GM19324 (cell line): ENCODE measurements at regions not wholly inside any gene's neighbourhood (a gene's known extent, or its start where the extent isn't known, plus 50 kb on each side); places are given as distances from the start of the nearest gene placed in this dataset.

Experiments
- ATAC-seq: cut with Tn5 transposase; IDR thresholded peaks from one replicate; pipeline ENCODE4 v1.9.1; 2021; ENCODE audit warnings: mild to moderate bottlenecking, moderate library complexity; ENCODE audit not compliant: unreplicated experiment, low FRiP score

DNA sequence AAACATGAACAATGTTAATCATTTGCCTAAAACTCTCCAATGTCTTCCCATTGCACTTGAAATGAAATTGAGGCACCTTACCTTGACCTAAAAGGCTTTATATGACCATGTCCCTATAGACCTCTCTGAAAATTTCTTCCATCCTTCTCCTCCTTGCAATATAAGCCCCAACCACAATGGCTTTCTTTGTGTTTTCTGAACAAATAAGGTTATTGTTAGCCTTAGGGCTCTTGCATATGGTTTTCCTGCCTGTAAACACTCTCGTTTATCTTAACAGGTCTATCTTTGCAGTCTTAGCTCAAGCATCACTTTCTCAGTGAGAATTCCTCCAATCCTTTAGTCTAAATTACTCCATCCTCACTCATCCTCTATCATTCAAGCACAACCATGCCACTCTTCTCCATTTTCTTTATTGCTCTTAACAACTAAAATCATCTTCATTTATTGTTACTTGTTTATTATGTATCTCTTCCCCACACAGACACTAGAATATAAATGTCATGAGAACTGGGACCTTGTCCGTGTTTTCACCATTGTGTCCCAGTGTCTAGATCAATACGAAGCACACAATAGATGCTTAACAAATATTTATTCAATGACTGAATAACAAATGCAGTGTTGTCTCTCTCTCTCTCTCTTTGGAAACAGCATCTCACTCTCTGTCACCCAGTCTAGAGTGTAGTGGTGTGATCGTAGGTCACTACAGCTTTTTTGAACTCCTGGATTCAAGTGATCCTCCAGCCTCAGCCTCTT, 129.3 kb downstream of the RDH14 start:
- ATAC-seq, result no peak

DNA sequence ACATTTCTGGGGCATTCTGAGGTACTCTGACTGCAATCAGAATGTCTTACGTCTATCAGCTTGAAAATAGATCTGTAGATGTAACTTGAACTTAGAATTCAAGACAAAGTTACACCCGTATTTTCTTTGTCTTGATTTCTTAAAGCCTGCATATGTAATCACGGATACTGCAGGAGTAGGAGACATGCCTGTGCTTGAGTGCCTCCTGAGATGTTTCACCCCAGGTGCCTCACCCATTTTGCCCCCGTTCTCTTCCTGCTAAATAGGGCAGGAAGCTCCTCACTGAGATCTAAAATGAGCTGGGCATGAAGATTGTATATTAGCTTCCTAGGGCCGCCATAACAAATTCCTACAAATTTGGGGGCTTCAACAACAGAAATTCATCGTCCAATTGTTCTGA, 131.9 kb downstream of the RDH14 start:
- ATAC-seq, result no peak

DNA sequence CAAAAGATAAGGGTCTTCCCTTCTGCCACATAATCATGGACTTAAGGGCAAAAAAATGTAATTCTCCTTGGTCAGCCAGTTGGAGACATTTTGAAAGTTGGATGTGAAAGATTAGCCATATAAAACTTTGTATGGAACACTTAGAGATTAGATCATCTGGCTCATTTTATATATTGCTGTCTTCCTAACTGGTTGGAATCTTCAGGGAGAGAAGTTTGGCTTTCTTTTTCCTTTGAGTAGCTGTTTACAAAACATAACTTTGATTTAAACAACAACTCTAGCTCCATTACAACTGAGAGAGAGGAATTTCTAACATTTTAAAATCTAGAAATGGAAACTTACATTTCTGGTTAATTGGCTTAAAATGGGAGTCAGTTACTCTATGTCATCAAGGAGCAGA, 132.7 kb downstream of the RDH14 start:
- no peak for ATAC-seq

- no peak for ATAC-seq
Measured at GRCh38 chr2:18426174-18426573, 134.3 kb downstream of the RDH14 start.

GRCh38 chr2:18425210-18425703, 135.2 kb downstream of the RDH14 start:
- ATAC-seq, result no peak

DNA sequence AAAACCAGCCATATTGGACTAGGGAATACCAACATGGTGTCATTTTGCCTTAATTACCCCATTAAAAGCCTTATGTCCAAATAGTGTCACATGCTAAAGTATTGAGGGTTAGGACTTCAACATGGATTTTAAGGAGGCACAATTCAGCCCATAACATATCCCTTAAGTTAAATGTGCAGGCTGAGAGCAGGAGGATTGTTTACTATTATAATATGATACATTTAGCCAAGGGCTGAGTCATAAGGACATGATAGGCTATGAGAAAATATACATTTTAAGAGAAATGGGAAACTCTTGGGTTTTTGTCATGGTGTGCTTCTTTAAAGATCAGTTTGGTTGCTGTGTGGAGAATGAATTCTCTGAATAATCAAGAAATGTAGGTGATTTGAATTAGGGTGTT, 136.8 kb downstream of the RDH14 start:
- no peak for ATAC-seq

DNA sequence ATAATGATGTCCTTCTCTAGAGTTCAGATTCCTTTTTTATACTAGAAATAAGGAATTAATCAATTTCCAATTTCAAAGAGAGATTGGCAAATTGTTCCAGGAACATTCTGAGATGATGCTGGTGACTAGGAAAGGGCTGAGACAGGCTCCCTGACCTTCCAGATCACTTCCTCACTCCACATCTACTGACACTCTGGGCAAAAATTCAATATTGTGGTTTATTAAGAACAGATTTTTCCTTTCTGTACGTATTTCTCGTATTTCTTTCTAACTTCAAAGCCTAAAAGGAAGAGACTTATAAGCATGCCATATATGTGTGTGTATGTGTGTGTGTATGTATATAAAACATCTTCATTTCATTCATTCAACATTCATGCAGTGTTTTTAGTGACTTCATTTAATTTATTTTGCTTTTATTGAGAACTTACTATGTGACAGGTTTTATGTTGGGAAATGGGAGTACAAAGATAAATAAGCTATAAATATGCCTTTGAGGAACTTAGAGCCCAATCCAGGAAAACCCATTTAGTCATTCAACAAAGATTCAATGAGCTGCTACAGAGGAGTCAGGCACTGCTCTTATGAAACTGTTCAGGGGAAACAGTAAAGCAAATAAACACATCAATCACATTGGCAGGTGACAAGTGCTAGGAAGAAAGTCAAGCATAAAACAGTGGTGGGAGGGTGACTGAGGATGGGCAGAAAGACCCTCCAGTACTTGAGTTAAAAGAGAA, 137.9 kb downstream of the RDH14 start:
- no peak for ATAC-seq

GRCh38 chr2:18413676-18414396, 146.6 kb downstream of the RDH14 start:
- ATAC-seq, result no peak

- ATAC-seq, result no peak
Measured at GRCh38 chr2:18412980-18413675, 147.3 kb downstream of the RDH14 start.

DNA sequence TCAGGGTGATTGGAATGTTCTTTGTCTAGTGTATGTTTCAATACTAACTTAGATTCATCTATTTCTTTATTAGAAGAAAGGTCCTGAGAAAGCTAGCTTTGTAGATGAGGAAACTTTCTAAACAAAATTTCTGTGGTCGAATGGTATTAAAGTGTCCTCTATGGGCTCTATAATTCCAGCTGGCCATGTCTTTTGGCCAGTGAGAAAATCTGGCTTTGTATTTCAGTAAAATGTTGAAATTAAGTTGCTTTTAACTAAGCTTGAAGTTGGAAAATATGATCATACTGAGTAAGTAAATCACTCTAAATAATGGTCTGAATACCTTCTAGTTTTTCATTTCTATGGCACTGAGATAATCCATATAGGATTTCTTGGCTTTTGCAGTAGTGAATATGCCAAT, 148.8 kb downstream of the RDH14 start:
- ATAC-seq, result no peak

DNA sequence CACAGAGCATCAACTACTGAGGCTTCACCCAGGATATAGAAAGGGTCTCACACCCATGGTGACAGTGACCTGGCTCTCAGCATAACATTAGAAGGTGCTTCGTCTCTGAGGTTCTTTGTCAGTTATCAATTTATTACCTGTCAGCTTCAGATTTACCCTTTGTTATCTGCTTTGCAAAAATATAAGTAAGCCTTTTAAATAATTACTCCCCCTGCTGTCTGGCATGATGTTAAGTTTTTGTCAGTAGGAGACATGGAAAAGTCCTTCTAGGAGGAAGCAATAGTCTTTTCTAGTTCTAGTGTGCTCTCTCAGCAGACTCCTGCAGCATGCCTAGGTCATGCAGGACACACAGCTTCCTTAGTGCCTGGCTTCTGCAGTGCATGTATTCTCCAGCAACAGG, 149.9 kb downstream of the RDH14 start:
- no peak for ATAC-seq

- ATAC-seq, result no peak
Measured at GRCh38 chr2:18408638-18409037, 151.8 kb downstream of the RDH14 start.

GRCh38 chr2:18406219-18406618, 154.2 kb downstream of the RDH14 start:
- no peak for ATAC-seq

- no peak for ATAC-seq
Measured at GRCh38 chr2:18404708-18405107, 155.7 kb downstream of the RDH14 start.

DNA sequence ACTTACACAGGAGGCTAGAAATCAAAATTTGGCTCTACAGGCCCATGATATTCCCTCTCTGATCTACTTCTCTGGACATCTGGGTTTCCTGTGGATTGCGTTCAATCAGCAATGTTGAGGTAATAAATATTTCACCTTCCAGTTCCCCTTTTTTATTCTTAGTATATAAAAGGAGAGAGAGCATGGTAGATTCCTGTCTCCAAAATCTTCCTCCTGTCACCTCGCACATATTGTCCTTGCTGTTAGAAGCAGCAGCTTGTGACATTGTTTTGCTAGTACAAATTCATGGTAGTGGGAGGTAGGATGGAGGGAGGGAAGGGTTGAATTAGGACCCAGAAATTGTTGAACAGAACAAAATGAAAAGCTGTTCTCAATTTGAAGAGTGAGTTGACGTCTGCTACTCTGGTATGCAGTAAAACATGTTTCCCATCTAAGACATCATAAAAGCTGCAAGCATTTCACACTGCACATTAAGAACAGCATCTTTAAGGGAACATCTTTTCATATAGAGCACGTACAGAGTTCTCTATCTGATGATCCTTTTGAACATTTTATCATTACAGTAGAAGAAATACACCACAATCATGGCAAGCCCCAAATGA, 156.4 kb downstream of the RDH14 start:
- ATAC-seq, result no peak

- no peak for ATAC-seq
Measured at GRCh38 chr2:18402831-18403230, 157.6 kb downstream of the RDH14 start.

DNA sequence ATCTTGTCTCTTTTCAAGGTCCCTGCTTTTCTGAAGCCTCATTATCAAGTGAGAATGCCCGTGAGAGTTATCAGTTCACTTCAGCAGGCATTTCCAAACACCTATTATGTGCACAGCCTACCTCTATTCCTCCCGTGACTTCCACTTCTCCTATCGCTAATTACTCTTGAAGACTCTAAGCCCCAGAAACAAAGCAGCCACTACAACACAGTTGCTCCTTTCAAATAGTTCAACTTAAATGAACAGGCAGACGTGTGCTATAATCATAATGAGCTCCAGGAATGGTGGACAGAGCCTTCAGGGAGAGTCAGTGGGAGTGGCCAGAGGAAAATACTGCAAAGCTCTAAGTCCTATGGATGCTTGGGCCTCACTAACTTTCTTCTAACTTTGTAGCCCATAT, 159.0 kb downstream of the RDH14 start:
- ATAC-seq, result no peak

DNA sequence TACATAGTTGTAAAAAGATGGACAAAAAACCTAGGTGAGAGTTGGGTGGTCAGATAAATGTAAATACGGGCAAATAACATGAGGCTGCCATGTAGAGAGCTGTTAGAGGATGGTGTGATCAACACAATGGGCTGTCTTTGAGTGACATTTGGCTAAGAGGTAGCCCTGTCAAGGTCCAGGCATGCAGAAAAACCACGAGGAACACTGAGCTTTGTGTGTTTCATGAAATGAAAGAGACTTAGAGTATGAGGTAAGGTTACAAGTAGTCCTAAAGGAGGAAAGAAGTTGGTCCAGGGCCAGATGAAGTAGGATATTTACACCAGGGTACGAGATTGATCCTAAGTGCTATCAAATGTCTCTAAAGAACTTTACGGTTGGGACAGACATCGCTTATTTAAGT, 160.9 kb downstream of the RDH14 start:
- no peak for ATAC-seq

DNA sequence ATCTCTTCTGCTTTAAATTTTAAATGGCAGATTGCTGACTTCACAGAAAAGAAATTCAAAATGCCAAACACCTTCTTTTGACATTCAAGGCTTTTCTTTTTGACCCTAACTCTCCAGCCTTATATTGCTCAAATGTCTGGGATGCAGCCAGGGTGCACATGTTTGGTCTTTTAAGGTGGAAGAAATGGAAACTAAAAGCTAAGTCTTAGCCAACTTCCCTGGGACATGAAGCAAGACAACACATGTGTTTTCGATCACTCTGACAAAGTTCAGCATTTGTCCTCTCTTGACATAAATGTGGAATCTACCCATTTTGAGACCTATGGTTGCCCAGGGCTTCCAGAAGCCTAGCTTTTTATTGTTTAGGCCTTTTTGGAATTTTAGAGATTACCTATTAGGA, 161.6 kb downstream of the RDH14 start:
- ATAC-seq, result no peak

DNA sequence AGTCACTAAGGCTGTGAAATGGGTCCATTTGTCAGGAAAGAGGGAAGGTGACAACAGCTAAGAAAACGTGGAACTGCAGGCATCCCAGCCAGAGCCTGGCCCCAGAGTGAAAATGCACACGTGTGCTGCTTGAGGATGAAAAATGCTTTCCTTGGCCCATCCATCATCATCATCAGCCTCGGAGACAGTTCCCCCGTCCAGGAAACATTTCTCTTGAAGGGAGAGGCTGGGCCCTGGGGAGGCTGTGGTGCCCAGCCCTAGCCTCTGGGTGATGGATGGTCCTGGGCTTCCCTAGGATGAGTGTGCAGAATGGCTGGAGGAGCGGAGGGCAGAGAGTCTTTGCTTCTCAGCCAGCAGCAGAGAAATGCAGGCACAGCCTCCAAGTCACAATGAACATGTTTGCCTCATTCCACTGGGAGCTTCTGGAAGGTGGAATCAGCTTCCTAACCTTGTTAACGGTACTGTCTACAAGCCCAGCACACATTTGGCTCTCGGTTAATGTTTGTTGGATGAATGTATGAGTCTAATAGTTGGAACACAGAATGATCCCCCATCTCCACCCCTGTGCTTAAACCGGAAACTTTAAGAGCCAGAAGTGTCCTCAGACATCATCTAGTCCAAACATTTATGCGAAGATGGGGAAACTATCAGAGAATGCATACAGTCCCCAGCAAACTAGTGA, 164.0 kb downstream of the RDH14 start:
- no peak for ATAC-seq
